HG02623 (cell line): ENCODE measurements at regions not wholly inside any gene's neighbourhood (a gene's known extent, or its start where the extent isn't known, plus 50 kb on each side); places are given as distances from the start of the nearest gene placed in this dataset.

Experiments used
- ATAC-seq: cut with Tn5 transposase; IDR thresholded peaks from one replicate; pipeline ENCODE4 v1.9.1; 2021; ENCODE audit warnings: moderate library complexity; ENCODE audit not compliant: unreplicated experiment

GRCh38 chr2:242022550-242023290 is 153.2 kb downstream of the RTP5 start:
- no peak for ATAC-seq

GRCh38 chr2:242024751-242025355 is 155.3 kb downstream of the RTP5 start:
- no peak for ATAC-seq

DNA sequence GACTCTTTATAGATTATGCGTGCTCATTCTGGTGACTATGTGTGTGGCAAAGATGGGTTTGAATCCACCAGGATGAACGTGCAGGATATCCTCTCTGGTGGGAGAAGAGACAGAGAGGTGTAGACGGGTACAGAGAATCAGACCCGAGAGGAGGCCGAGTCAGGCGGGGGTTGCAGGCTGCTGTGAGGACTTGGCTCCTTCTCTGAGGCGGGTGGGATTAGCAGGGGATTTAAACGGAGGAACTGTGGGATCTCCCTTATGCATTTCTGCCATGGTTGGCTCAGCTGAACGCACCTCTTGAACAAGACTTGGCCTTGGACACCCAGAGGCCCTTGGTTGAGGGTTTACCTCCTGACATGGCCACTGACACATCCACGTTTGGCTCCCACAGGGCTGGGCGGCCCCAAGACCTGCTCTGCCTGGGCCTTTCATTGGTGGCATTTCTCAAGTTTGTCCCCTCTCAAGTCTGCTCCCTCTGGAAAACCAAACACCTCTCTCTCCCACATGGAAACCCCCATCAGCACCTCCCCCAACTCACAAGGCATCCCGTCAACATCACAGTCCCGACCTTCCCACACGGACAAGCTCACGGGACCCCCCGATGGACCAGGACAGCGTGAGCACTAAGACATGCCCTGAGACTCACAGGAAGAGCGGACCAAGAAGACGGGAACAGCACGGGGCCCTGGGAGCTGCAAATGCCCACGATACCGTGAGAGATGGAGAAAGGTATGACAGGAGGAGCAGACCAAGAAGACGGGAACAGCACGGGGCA is 158.3 kb downstream of the RTP5 start:
- no peak for ATAC-seq

- ATAC-seq, result no peak
Measured at GRCh38 chr2:242029422-242030225, 160.1 kb downstream of the RTP5 start.

DNA sequence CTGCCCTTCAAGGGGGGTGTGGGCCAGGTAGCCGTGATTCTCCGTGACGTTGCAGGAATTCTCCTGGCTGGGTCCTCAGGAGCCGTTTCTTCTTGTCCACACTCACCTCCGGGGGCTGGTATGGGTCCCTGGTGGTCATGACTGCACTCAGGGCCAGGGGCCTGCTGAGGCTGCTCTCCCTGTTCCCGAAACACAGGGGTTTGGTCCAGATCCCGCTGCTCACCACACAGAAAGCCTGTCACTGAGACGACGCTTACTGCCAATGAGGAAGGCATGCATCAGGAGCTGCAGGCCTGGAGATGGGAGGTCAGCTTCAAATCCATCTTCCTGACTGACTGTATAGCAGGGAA is 160.7 kb downstream of the RTP5 start:
- no peak for ATAC-seq

DNA sequence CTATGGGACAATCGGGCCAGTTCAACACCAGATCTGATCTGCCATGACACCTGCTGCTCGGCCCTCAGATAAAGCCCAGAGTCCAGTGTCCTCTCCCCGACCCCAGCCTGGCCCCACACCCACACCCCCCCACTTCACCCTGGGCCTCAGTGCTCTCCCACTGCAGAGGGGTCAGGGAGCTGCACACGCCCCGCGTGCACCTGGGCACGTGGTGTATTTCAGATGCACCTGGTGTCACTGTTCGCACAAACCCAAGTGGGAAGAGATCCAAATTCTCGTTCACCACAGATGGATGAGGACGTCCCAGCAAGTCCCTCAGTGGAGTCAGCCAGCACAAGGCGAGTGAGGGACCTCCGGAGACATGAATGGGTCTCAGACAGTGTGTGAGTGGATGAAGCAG is 161.3 kb downstream of the RTP5 start:
- no peak for ATAC-seq

GRCh38 chr2:242031481-242032019 is 162.0 kb downstream of the RTP5 start:
- ATAC-seq, result no peak

- no peak for ATAC-seq
Measured at GRCh38 chr2:242032780-242033656, 163.5 kb downstream of the RTP5 start.

DNA sequence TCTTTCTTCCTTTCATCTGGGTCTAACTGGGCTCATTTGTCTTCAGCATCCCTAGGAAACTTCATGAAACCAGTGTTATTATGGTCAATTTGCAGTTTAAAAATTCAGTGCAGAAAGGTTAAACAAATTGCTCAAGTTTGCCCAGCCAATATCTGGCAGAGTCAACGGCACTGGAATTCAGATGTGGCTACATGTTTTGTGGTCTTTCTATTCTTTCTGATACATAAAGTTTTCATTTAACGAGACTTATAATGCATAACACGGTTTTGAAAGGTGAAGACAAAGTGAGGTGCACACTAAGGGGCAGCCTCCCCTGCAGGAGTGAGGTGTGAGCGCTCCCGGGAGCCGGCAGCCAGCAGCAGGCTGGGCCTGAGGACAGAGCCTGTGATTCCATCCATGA is 164.6 kb downstream of the RTP5 start:
- ATAC-seq, result no peak

GRCh38 chr2:242034996-242035814 is 165.7 kb downstream of the RTP5 start:
- ATAC-seq, result no peak

- ATAC-seq, result no peak
Measured at GRCh38 chr2:242035858-242036652, 166.5 kb downstream of the RTP5 start.

- no peak for ATAC-seq
Measured at GRCh38 chr2:242036653-242036950, 167.1 kb downstream of the RTP5 start.

GRCh38 chr2:242038166-242038927 is 168.8 kb downstream of the RTP5 start:
- ATAC-seq, result no peak

- ATAC-seq, result no peak
Measured at GRCh38 chr2:242038928-242039341, 169.4 kb downstream of the RTP5 start.

- no peak for ATAC-seq
Measured at GRCh38 chr2:242040303-242040655, 170.8 kb downstream of the RTP5 start.

- no peak for ATAC-seq
Measured at GRCh38 chr2:242040681-242041080, 171.2 kb downstream of the RTP5 start.

DNA sequence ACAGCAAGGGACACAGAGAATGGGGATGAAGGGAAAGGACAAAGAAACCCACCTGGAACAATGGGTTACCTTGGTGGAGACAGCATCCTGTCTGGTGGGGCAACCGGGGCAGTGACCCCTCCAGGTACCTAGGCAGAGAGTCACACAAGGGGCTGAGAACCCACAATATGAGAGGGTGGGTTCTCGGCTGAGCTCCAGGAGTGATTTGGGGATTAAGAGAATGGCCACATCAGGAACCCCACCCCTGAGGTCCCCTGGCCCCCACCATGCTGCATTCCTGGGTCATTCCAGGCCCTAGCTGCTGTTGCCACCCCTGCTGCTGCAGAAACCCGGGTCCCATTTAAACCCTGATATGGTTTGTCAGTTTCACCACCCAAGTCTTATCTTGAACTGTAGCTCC is 172.3 kb downstream of the RTP5 start:
- ATAC-seq, result no peak
